ENCODE measurements at regions not wholly inside any gene's neighbourhood (a gene's known extent, or its start where the extent isn't known, plus 50 kb on each side); places are given as distances from the start of the nearest gene placed in this dataset.
"Not testable (repeated sequence)": the region's sequence is repeated elsewhere in the genome, so short reads cannot be mapped to it uniquely, and the experiment has no call there.

DNA sequence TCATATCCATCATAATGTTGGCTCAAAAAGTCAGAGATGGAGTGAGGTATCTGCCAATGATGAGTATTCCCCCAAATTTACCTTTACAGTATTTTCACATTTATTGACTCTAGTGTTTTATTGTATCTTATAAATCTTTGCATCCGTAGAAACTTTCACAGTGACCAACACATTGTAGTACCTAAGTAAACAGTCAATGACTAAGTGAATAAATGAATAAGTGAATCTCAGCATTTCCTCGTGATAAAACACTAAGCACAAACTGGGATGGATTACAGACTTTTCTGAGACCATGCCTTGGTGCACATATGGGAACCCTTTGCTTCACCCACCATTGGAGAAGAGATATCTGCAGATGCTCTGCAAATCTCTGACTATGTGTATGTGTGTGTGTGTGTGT lies 429.9 kb downstream of the NR4A2 start:
- no peak for DNase-seq (ENCODE audit: low read depth)

DNA sequence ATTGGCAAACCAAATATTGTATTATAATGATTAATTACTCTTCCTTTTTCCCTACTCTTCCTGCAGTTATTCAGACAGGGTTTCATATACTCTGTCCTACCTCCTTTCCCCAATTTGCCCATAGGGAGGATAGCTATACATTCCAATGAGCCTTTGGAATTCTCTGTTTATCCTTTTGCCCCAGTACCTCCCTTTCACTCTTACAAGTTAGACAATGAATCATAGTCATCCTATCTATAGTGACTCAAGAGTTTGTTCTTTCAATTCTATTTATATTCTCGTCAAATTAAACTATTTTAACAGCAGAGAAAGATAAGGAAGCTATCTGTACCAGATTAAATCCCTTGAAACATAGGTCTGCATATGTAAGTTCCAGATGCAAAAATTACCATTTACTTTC lies 437.5 kb downstream of the NR4A2 start:
- DNase-seq (ENCODE audit: low read depth), result no peak

GRCh38 chr2:155880382-155880781 lies 452.1 kb downstream of the NR4A2 start:
- DNase-seq (ENCODE audit: low read depth), result not testable (repeated sequence)

GRCh38 chr2:155879900-155880299 lies 452.6 kb downstream of the NR4A2 start:
- DNase-seq (ENCODE audit: low read depth), result not testable (repeated sequence)

- DNase-seq (ENCODE audit: low read depth), result no peak
Observed at GRCh38 chr2:155872396-155872795, 460.1 kb downstream of the NR4A2 start.

DNA sequence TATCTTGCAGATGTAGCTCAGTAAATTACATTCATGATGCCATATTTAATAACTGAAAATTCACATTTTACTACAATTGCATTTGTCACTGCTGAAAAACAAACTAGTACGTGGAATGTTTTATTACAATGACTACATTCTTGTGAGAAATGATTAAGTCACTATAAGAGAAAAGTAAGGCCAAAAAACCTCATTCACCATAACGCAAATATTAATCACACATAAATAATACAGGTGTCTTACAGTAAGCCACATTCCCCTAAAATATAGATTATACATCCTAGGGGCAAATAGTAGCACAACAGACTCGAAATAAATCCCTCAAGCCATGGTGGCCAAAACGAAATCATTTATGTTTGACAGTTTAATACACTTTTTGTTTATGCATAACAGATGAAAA lies 460.6 kb downstream of the NR4A2 start:
- DNase-seq (ENCODE audit: low read depth), result no peak

- DNase-seq (ENCODE audit: low read depth), result no peak
Observed at GRCh38 chr2:155867564-155867963, 465.0 kb downstream of the NR4A2 start.

DNA sequence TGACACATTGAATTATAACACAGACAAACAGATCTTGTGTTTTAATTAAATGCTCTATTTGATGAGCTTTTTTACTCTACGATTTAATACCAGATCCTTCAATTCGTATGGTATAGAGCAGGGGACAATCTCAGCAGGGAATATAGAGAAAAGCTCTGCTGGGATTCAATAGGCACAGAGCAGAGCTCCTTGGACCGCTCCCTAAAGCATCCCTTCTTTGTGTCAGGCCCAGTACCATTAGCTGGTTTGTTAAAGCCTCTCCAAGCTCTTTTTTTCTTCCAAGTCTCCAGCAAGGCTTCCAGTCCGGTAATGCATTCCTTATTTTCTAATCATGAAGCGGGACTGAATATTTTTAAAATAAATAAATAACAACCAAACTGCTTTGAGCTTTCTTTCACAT lies 466.0 kb downstream of the NR4A2 start:
- no peak for DNase-seq (ENCODE audit: low read depth)

GRCh38 chr2:155852156-155852555 lies 480.4 kb downstream of the NR4A2 start:
- DNase-seq (ENCODE audit: low read depth), result no peak

- no peak for DNase-seq (ENCODE audit: low read depth)
Observed at GRCh38 chr2:155846259-155846658, 486.3 kb downstream of the NR4A2 start.

DNA sequence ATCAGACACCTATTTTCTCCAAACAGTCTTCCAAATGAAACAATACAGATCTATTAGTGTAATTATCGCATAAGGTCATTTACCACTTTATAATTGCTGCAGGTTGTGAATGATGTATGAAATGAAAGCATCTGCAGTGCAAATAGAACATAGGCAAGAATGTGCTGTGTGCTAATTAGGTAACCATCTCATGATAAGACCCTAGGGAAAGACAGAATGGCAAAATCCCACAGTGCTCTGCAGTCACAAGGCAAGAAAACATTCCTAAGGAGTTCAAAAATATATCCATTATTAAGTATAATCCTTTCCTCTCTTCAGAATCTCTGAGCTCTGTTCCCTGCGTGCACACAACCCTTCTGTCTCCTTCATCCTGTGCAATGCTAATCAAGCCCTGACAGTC lies 488.1 kb downstream of the NR4A2 start:
- DNase-seq (ENCODE audit: low read depth), result no peak

GRCh38 chr2:155842103-155842502 lies 490.4 kb downstream of the NR4A2 start:
- no peak for DNase-seq (ENCODE audit: low read depth)

- no peak for DNase-seq (ENCODE audit: low read depth)
Observed at GRCh38 chr2:155841442-155841841, 491.1 kb downstream of the NR4A2 start.

GRCh38 chr2:155840661-155841060 lies 491.9 kb downstream of the NR4A2 start:
- no peak for DNase-seq (ENCODE audit: low read depth)

- no peak for DNase-seq (ENCODE audit: low read depth)
Observed at GRCh38 chr2:155839991-155840390, 492.5 kb downstream of the NR4A2 start.

DNA sequence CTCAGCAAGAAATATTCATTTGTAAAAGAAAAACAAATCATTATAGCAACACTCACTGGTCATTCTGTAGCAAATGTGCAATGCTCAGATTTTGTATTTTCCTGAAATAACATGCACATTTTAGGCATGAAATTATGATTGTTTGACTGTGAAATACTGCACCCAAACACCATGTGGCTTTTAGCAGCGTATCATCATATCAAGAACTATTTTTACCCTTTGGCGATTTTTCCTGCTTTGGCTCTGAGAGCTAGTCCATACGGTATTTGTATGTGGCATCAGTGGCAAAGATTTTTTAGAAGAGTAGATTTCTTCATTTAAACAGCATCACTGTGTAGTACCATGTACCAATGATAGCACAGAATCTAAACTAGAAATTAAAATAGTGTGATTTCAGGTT lies 493.1 kb downstream of the NR4A2 start:
- DNase-seq (ENCODE audit: low read depth), result no peak

GRCh38 chr2:155836439-155836838 lies 496.1 kb downstream of the NR4A2 start:
- DNase-seq (ENCODE audit: low read depth), result no peak

- no peak for DNase-seq (ENCODE audit: low read depth)
Observed at GRCh38 chr2:155830817-155831579, 501.5 kb downstream of the NR4A2 start.

DNA sequence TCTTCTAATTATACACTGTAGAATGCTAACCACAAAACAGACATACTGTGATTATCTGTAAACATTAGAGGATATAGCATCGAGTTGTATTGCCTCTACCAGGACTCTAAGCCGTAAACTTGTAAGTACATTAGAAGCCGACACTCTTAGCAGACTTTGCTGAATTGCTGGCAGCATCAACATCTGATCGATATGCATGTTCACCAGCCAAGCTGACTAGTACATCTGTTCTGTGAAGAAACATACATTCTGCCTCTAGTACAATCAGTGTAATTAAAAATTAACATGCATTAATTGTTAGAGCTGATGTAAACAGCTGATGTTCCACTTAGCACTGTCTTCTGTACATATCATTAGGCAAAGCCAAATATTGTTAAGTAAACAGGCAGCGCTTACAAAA lies 502.2 kb downstream of the NR4A2 start:
- no peak for DNase-seq (ENCODE audit: low read depth)

GRCh38 chr2:155825876-155826275 lies 506.6 kb downstream of the NR4A2 start:
- no peak for DNase-seq (ENCODE audit: low read depth)

DNA sequence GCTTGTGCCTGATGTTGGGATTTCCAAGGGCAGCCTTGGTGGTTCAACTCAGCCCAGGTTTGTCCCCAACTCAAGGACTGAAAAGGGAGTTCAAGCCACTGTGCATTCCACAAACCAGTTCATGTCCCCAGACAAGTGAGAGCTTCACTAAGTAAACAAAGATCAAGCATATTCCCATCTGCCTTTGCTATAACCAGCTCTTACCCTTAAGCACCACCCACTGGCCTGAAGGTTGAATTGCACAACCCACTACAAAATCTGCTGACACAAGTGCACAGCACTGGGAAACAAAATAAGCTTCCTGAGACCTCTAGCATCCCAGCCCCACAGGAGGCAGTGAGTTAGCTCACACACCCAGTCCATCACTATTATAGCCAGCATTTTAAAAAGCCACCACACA lies 516.7 kb downstream of the NR4A2 start:
- DNase-seq (ENCODE audit: low read depth), result peak; percentile 14

DNA sequence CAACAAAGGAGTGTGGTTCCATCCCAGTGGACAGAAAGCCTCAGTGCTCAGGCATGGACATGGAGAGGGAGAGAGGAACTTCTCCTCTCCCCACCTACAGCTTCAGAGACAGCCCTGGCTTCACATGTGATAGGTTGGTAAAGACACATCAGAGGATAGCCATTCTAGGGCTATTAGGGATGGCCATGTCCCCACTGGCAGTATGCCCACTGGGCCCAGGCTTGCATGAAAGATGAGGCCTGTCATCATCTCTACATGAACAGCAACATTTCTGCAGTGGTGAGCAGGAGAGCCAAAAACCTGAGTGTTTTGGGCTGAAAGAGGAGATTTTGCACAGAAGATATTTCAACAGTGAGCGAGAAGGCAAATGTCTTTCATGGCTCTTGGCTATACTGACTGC lies 517.2 kb downstream of the NR4A2 start:
- DNase-seq (ENCODE audit: low read depth), result no peak

DNA sequence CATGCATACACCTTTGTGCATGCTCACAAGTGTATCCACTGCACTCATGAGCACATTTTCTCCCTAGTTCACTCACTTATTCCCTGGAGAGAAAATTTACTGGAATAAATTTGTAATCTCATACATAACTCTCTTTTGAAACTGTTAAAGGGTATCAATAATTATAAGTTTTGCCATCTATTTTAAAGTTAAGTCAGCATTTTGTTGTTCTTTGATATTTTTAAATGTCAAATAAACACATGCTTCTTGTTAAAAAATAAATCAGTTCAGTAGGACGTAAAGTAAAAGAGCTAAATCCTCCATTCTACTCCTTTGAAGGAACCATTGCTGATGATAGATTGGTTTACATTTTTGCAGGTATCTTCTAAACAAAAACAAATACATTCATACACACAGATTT lies 522.1 kb downstream of the NR4A2 start:
- no peak for DNase-seq (ENCODE audit: low read depth)

DNA sequence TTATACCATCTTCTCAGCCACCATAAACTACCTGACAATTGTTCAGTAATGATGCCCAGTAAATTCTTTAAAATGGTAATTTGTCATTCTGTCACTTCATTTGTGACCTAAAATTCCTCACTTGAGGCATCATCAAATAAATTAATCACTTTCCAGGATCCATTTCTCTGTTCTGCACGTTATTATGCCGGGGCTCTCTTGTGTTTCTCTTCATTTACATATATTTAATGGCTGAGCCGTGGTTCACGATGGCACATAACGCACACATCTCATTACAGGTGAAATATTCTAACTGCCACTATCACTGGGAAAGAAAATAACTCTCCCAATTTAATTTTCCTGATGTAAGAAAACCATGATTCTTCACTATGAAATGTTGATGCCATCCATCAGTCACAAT lies 529.6 kb downstream of the NR4A2 start:
- no peak for DNase-seq (ENCODE audit: low read depth)
